Transverse colon (tissue), 4 donors: ENCODE measurements at regions not wholly inside any gene's neighbourhood (a gene's known extent, or its start where the extent isn't known, plus 50 kb on each side); places are given as distances from the start of the nearest gene placed in this dataset.

Source experiments
- CTCF ChIP-seq, 5 experiments: fragments of 200-600 bp in 3 of 5; fragments of 450-650 bp in 2 of 5; sonication (generic) in 3 of 5; IDR thresholded peaks; 1 replicate in 2 of 5; 2 replicates in 3 of 5; pipeline ENCODE4 v1.5.1; 2016 to 2017; ENCODE audit warnings: antibody characterized with exemption in 5 of 5, inconsistent platforms in 3 of 5, mild to moderate bottlenecking in 2 of 5, moderate library complexity in 1 of 5
- EP300 ChIP-seq: sonication (generic); formaldehyde crosslinking; IDR thresholded peaks from one replicate; pipeline ENCODE4 v1.6.1; 2017; ENCODE audit warnings: antibody characterized with exemption, low read depth
- POLR2A ChIP-seq: fragments of 450-650 bp; IDR thresholded peaks from one replicate; pipeline ENCODE4 v1.6.1; 2016; ENCODE audit warnings: antibody characterized with exemption, mild to moderate bottlenecking, moderate library complexity
- POLR2AphosphoS5 ChIP-seq, 3 donors: sonication (generic); formaldehyde crosslinking; IDR thresholded peaks; one replicate each; pipeline ENCODE4 v1.6.1; 2016; ENCODE audit warnings: antibody characterized with exemption in 3 of 3

- TF ChIP-seq CTCF (IDR thresholded peaks at IDR 0.05) (no peak), POLR2AphosphoS5 (IDR thresholded peaks at IDR 0.05) (no peak), POLR2A (no peak), EP300 (no peak)
Observed at GRCh38 chr13:104204177-104204576, 1138.0 kb upstream of the SLC10A2 start.
